ENCODE measurements at regions not wholly inside any gene's neighbourhood (a gene's known extent, or its start where the extent isn't known, plus 50 kb on each side); places are given as distances from the start of the nearest gene placed in this dataset.

DNA sequence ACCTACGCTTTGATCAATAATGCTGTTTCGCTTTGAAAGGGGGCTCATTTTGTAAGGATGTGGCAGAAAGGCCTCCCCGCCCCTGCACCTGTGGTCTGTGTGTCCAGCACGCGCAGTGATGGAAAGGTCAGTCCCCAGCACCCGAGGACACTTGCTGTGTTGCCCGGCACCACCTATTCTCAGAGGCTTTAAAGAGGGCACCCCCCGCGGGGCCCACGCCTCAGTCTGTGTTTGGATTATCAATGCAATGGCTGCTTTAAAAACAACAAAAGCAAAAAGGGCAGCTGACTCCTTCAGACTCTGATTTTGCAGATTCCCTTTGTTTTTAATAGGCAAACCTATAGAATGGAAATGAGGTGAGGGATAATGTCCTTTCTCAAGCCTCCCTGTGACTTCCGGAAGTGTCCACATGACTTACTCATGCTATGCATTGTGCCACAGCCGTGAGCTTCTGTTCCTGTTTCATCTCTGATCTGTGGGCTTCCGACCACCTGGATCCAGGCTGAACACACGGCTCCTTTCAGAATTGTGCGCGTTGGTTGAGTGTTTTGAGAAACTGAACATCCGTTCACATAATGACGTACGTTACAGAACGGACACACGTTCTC, 416.2 kb downstream of the IRX2 start:
- DNase-seq (ENCODE audit: low spot score in 2 of 2), result no peak
- no peak overlapping the region for H3K4me3 ChIP-seq (ENCODE audit: low read depth, poor library complexity, severe bottlenecking)
- TF ChIP-seq, protein P1, sequence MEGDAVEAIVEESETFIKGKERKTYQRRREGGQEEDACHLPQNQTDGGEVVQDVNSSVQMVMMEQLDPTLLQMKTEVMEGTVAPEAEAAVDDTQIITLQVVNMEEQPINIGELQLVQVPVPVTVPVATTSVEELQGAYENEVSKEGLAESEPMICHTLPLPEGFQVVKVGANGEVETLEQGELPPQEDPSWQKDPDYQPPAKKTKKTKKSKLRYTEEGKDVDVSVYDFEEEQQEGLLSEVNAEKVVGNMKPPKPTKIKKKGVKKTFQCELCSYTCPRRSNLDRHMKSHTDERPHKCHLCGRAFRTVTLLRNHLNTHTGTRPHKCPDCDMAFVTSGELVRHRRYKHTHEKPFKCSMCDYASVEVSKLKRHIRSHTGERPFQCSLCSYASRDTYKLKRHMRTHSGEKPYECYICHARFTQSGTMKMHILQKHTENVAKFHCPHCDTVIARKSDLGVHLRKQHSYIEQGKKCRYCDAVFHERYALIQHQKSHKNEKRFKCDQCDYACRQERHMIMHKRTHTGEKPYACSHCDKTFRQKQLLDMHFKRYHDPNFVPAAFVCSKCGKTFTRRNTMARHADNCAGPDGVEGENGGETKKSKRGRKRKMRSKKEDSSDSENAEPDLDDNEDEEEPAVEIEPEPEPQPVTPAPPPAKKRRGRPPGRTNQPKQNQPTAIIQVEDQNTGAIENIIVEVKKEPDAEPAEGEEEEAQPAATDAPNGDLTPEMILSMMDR (IDR thresholded peaks at IDR 0.05), result no peak
- TF ChIP-seq POLR2A (IDR thresholded peaks at IDR 0.05), result no peak
- 72 to 76% methylated on average over 21 of the region's 21 CpGs for WGBS, 2 donors
- intact Hi-C loops (cut with DNase I; ENCODE audit: low total_unique reads), result no loop called here

DNA sequence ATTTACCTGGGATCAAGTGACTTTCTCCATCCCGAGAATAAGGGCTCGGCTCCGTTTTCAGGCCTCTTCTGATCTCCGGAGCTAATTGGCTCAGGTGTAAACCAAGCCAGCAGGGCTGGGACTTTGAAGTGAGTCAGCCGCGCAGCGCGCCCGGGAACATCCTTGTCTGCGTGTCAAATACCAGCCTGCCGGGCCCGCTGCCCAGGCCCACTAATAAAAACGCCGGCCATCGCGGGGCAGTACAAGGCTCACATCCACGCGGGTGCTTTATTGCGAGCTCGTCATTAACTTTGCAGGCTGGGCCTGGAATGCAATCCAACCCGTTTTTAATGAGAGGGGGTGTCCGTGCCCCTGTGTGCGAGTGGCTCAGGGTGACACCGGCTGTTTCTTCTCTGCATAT, 416.8 kb downstream of the IRX2 start:
- TF ChIP-seq, protein P1 (IDR thresholded peaks at IDR 0.05), result no peak
- no peak for TF ChIP-seq POLR2A (IDR thresholded peaks at IDR 0.05)
- H3K4me3 ChIP-seq (ENCODE audit: low read depth, poor library complexity, severe bottlenecking), result no peak overlapping the region
- WGBS, 2 donors, result 24 to 34% methylated on average over 21 to 24 of the region's 24 CpGs
- intact Hi-C loops (cut with DNase I; ENCODE audit: low total_unique reads), result no loop called here
- DNase-seq (ENCODE audit: low spot score in 2 of 2), result no peak

DNA sequence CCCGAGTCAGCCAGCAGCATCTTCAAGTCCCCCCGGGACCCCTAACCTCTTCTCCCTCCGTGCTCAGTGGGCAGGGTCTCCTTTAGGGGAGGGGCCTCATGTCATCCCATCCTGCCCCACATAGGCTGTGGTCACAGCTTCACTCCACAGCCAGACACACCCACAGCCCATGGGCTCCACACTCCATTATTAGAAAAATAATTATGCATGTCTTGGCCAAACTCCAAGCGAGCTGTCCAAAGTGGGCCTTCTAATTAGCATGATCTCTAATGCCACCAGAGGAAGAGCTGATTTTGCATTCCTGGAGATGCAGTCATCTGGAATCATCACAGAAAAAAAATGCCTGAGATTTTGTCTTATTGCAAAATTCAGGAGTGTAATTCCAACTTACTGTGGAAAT, 418.2 kb downstream of the IRX2 start:
- H3K4me3 ChIP-seq (ENCODE audit: low read depth, poor library complexity, severe bottlenecking), result no peak overlapping the region
- TF ChIP-seq, protein P1 (IDR thresholded peaks at IDR 0.05), result no peak
- TF ChIP-seq POLR2A (IDR thresholded peaks at IDR 0.05), result no peak
- DNase-seq (ENCODE audit: low spot score in 2 of 2), result no peak
- WGBS, 2 donors, result 62 to 83% methylated on average over 4 of the region's 4 CpGs
- intact Hi-C loops (cut with DNase I; ENCODE audit: low total_unique reads), result no loop called here

DNA sequence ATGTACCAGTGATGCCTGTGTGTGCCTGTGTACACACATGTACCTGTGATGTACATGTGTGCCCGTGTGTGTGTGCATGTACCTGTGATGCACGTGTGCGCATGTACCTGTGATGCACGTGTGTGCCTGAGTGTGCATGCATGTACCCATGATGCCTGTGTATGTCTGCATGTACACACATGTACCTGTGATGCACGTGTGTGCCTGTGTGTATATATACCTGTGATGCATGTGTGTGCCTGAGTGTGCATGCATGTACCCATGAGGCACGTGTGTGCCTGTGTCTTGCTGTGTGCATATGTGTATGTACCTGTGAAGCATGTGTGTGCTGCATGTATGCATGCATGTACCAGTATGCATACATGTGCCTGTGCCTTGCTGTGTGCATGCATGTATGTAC, 419.0 kb downstream of the IRX2 start:
- TF ChIP-seq, protein P1 (IDR thresholded peaks at IDR 0.05), result no peak
- TF ChIP-seq POLR2A (IDR thresholded peaks at IDR 0.05), result no peak
- intact Hi-C loops (cut with DNase I; ENCODE audit: low total_unique reads), result no loop called here
- no peak for DNase-seq (ENCODE audit: low spot score in 2 of 2)
- 58 to 87% methylated on average over 5 to 6 of the region's 6 CpGs for WGBS, 2 donors
- H3K4me3 ChIP-seq (ENCODE audit: low read depth, poor library complexity, severe bottlenecking), result no peak overlapping the region

DNA sequence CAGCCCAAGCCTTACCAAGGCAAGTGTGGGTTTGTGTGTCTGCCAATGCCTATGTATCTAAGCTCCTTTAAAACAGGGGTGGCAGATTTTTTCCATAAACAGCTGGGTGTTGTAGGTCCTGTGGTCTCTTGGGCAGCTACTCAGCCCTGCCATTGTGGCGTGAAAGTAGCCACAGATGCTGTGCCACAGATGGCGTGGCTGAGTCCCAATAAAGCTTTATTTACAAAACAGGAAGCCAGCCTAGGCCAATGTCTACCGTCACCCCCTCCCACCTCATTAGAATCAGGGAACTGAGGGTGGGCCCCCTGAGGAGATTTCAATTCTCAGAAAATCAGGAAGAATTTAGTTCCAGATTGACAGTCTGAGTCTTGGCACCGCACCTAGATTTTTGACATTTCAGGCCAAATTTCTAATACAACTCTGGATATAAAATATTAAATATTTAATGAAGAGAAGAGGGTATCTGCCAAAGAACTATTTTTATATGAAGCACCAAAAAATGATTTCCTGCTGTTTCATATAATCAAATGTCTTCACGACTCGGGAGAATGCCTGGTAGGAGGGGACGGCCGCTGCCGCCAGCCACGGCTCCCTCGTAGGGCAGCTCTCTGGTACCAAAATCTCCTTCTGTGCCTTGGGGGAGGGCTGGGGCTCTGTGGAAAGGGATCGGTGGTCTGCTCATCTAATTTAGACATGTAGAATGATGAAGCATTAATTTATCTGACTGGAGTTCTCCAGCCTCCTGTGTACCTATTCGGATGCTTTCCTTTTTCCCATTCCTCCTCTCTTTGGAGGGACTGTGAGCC, 420.9 kb downstream of the IRX2 start:
- 70 to 72% methylated on average over 13 of the region's 13 CpGs for WGBS, 2 donors
- no peak for DNase-seq (ENCODE audit: low spot score in 2 of 2)
- intact Hi-C loops (cut with DNase I; ENCODE audit: low total_unique reads), result no loop called here
- no peak overlapping the region for H3K4me3 ChIP-seq (ENCODE audit: low read depth, poor library complexity, severe bottlenecking)
- TF ChIP-seq, protein P1 (IDR thresholded peaks at IDR 0.05), result no peak
- no peak for TF ChIP-seq POLR2A (IDR thresholded peaks at IDR 0.05)

All from lower leg skin (tissue), 4 donors.